OCI-LY1 (cell line): ENCODE measurements at regions not wholly inside any gene's neighbourhood (a gene's known extent, or its start where the extent isn't known, plus 50 kb on each side); places are given as distances from the start of the nearest gene placed in this dataset.

Experiments used
- CTCF ChIP-seq: fragments of 200-600 bp; sonication (generic), shearing (Covaris generic); IDR thresholded peaks from 2 replicates; pipeline ENCODE4 v1.5.1; 2017; ENCODE audit warnings: mild to moderate bottlenecking, antibody characterized with exemption, low read length, moderate library complexity, mixed read lengths
- EZH2 ChIP-seq: fragments of 200-600 bp; sonication (generic), shearing (Covaris generic); IDR thresholded peaks from 2 replicates; pipeline ENCODE4 v1.8.0; 2017; ENCODE audit warnings: borderline replicate concordance, mixed run types, mild to moderate bottlenecking, antibody characterized with exemption, low read length, moderate library complexity, mixed read lengths

- TF ChIP-seq CTCF (no peak), EZH2 (no peak)
These were observed 192.6 kb downstream of the CASP12 start for GRCh38 chr11:104705490-104706190.
